Suprapubic skin (tissue), 4 donors: ENCODE measurements at regions not wholly inside any gene's neighbourhood (a gene's known extent, or its start where the extent isn't known, plus 50 kb on each side); places are given as distances from the start of the nearest gene placed in this dataset.

Experiments
- CTCF ChIP-seq, 2 donors: fragments of 200-600 bp in 1 of 2; fragments of 450-650 bp in 1 of 2; sonication (generic) in 1 of 2; IDR thresholded peaks; one replicate each; pipeline ENCODE4 v1.5.1; 2016 to 2019; ENCODE audit warnings: antibody characterized with exemption in 2 of 2, mild to moderate bottlenecking in 1 of 2, moderate library complexity in 1 of 2
- EP300 ChIP-seq: sonication (generic); formaldehyde crosslinking; IDR thresholded peaks from one replicate; pipeline ENCODE4 v1.6.1; 2017; ENCODE audit warnings: antibody characterized with exemption
- POLR2A ChIP-seq, 2 donors: fragments of 450-650 bp; IDR thresholded peaks; one replicate each; pipeline ENCODE4 v1.6.1; 2017; ENCODE audit warnings: antibody characterized with exemption in 2 of 2, mild to moderate bottlenecking in 2 of 2, moderate library complexity in 2 of 2
- POLR2AphosphoS5 ChIP-seq, 3 donors: sonication (generic); formaldehyde crosslinking; IDR thresholded peaks; one replicate each; pipeline ENCODE4 v1.6.1; 2017; ENCODE audit warnings: antibody characterized with exemption in 3 of 3

GRCh38 chr10:10642751-10643150 lies 374.9 kb upstream of the CELF2 start:
- TF ChIP-seq CTCF (IDR thresholded peaks at IDR 0.05) (no peak), POLR2AphosphoS5 (IDR thresholded peaks at IDR 0.05) (no peak), POLR2A (IDR thresholded peaks at IDR 0.05) (no peak), EP300 (no peak)
